ENCODE measurements at regions not wholly inside any gene's neighbourhood (a gene's known extent, or its start where the extent isn't known, plus 50 kb on each side); places are given as distances from the start of the nearest gene placed in this dataset.

GRCh38 chr7:121579639-121580038 is 183.5 kb upstream of the FAM3C start:
- no peaks in the 10 kb centered on the region for H3K36me3 ChIP-seq (replicated peaks in 1 of 2; ENCODE audit: insufficient read depth in 1 of 2, low read depth in 2 of 2)
- no peaks in the 10 kb centered on the region for H3K9me3 ChIP-seq
- DNase-seq (no peak), ATAC-seq (no peak)
- TF ChIP-seq POLR2A (IDR thresholded peaks at IDR 0.05) (no peak), CTCF (IDR thresholded peaks at IDR 0.05) (no peak)
- no peak overlapping the region for H3K4me3 ChIP-seq
- intact Hi-C loops (cut with DNase I): no loop called here
- WGBS, 2 donors: 92 to 93% methylated on average over 1 of the region's 1 CpG
- H3K27ac ChIP-seq: no peak overlapping the region
- H3K4me1 ChIP-seq: peaks cover 41% of the 10 kb centered on the region
- H3K27me3 ChIP-seq: no peaks in the 10 kb centered on the region

- Histone ChIP-seq H3K4me3 (no peak overlapping the region), H3K36me3 (replicated peaks in 1 of 2; ENCODE audit: insufficient read depth in 1 of 2, low read depth in 2 of 2) (no peaks in the 10 kb centered on the region), H3K4me1 (peaks cover 32% of the 10 kb centered on the region), H3K27ac (no peak overlapping the region), H3K27me3 (no peaks in the 10 kb centered on the region), H3K9me3 (no peaks in the 10 kb centered on the region)
- WGBS, 2 donors: 56 to 75% methylated on average over 3 of the region's 3 CpGs
- intact Hi-C loops (cut with DNase I): no loop called here
- ATAC-seq: no peak
- no peak for TF ChIP-seq CTCF (IDR thresholded peaks at IDR 0.05)
- no peak for TF ChIP-seq POLR2A (IDR thresholded peaks at IDR 0.05)
- DNase-seq: no peak
These were observed 182.6 kb upstream of the FAM3C start for GRCh38 chr7:121578669-121579068.

GRCh38 chr7:121576148-121576917 is 180.2 kb upstream of the FAM3C start:
- no peaks in the 10 kb centered on the region for H3K27me3 ChIP-seq
- no peaks in the 10 kb centered on the region for H3K9me3 ChIP-seq
- no peaks in the 10 kb centered on the region for H3K36me3 ChIP-seq (replicated peaks in 1 of 2; ENCODE audit: insufficient read depth in 1 of 2, low read depth in 2 of 2)
- H3K4me1 ChIP-seq: peaks cover 20% of the 10 kb centered on the region
- peak overlapping the region in 3 of 4 donors; percentile 36 to 43 (median 37) for H3K27ac ChIP-seq
- ATAC-seq (peak; percentile 87), DNase-seq (peak; percentile 32 to 65 (median 40))
- intact Hi-C loops (cut with DNase I): no loop called here
- no peak overlapping the region for H3K4me3 ChIP-seq
- no peak for TF ChIP-seq CTCF (IDR thresholded peaks at IDR 0.05)
- peak in 1 of 3 donors; percentile 9 for TF ChIP-seq POLR2A (IDR thresholded peaks at IDR 0.05)
- WGBS, 2 donors: 22 to 28% methylated on average over 6 of the region's 6 CpGs

- intact Hi-C loops (cut with DNase I): no loop called here
- no peak overlapping the region for H3K27ac ChIP-seq
- H3K36me3 ChIP-seq (replicated peaks in 1 of 2; ENCODE audit: insufficient read depth in 1 of 2, low read depth in 2 of 2): no peaks in the 10 kb centered on the region
- no peak overlapping the region for H3K4me3 ChIP-seq
- peaks cover 20% of the 10 kb centered on the region for H3K4me1 ChIP-seq
- H3K9me3 ChIP-seq: no peaks in the 10 kb centered on the region
- 70 to 76% methylated on average over 1 of the region's 1 CpG for WGBS, 2 donors
- DNase-seq (no peak), ATAC-seq (no peak)
- no peaks in the 10 kb centered on the region for H3K27me3 ChIP-seq
- no peak for TF ChIP-seq CTCF (IDR thresholded peaks at IDR 0.05)
These were observed 179.2 kb upstream of the FAM3C start for GRCh38 chr7:121575194-121575765.

- Histone ChIP-seq H3K27me3 (no peaks in the 10 kb centered on the region), H3K9me3 (no peaks in the 10 kb centered on the region), H3K4me3 (no peak overlapping the region), H3K27ac (no peak overlapping the region), H3K4me1 (peaks cover 20% of the 10 kb centered on the region), H3K36me3 (replicated peaks in 1 of 2; ENCODE audit: insufficient read depth in 1 of 2, low read depth in 2 of 2) (no peaks in the 10 kb centered on the region)
- ATAC-seq: no peak
- DNase-seq: no peak
- intact Hi-C loops (cut with DNase I): no loop called here
- TF ChIP-seq POLR2A (IDR thresholded peaks at IDR 0.05) (no peak), CTCF (IDR thresholded peaks at IDR 0.05) (no peak)
These were observed 178.0 kb upstream of the FAM3C start for GRCh38 chr7:121574109-121574508.

Measured in body of pancreas (tissue), 4 donors.